Stomach (tissue), 4 donors: ENCODE measurements at regions not wholly inside any gene's neighbourhood (a gene's known extent, or its start where the extent isn't known, plus 50 kb on each side); places are given as distances from the start of the nearest gene placed in this dataset.

Experiments
- CTCF ChIP-seq, 7 experiments: fragments of 450-650 bp in 4 of 7; fragments of 200-600 bp in 3 of 7; sonication (generic) in 3 of 7; IDR thresholded peaks; one replicate each; pipeline ENCODE4 v1.5.1; 2016 to 2019; ENCODE audit warnings: antibody characterized with exemption in 7 of 7, control low read depth in 2 of 7, mild to moderate bottlenecking in 1 of 7
- EP300 ChIP-seq: sonication (generic); formaldehyde crosslinking; IDR thresholded peaks from one replicate; pipeline ENCODE4 v1.6.1; 2017; ENCODE audit warnings: antibody characterized with exemption
- POLR2A ChIP-seq, 4 donors: fragments of 450-650 bp; IDR thresholded peaks; one replicate each; pipeline ENCODE4 v1.6.1; 2016; ENCODE audit warnings: antibody characterized with exemption in 4 of 4, control low read depth in 2 of 4, mild to moderate bottlenecking in 1 of 4, moderate library complexity in 1 of 4
- POLR2AphosphoS5 ChIP-seq, 3 donors: sonication (generic); formaldehyde crosslinking; IDR thresholded peaks; one replicate each; pipeline ENCODE4 v1.6.1; 2016; ENCODE audit warnings: antibody characterized with exemption in 3 of 3

DNA sequence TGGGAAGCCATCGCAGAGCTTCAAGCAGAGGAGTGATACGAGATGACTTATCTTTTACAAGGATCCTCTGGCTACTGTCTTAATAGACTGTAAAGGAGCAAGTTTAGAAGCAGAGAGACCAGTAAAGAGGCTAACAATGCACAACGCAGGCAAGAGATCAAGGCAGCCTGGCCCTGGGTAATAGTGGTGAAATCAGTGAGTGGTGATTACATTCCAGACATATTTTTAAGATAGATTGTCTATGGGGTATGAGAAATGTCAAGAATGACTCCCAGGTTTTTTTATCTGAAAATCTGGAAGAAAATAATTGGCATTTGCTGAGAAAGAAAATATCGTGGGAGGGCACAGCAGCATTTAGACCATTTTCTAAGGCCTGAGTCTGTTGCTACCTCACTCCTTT is 213.6 kb upstream of the HTR1E start:
- TF ChIP-seq CTCF (IDR thresholded peaks at IDR 0.05) (no peak), POLR2A (IDR thresholded peaks at IDR 0.05) (no peak), POLR2AphosphoS5 (IDR thresholded peaks at IDR 0.05) (no peak), EP300 (no peak)
